SK-N-MC (cell line): ENCODE measurements at regions not wholly inside any gene's neighbourhood (a gene's known extent, or its start where the extent isn't known, plus 50 kb on each side); places are given as distances from the start of the nearest gene placed in this dataset.

ENCODE experiments used
- DNase-seq: peaks from one replicate; pipeline ENCODE4 v3.0.0-alpha.2; 2011; ENCODE audit warnings: low read depth, low spot score
- H3K27ac ChIP-seq: fragments of 200-600 bp; sonication (generic); 2 replicates; pipeline ENCODE4 v1.5.1; 2016; ENCODE audit warnings: mixed run types
- H3K36me3 ChIP-seq: fragments of 200-600 bp; sonication (generic); 2 replicates; pipeline ENCODE4 v1.6.1; 2017; ENCODE audit warnings: antibody characterized with exemption, low read length, mixed read lengths; ENCODE audit not compliant: insufficient read depth
- H3K4me3 ChIP-seq: fragments of 200-600 bp; sonication (generic); 2 replicates; pipeline ENCODE4 v1.5.1; 2016
- H3K9ac ChIP-seq: fragments of 200-600 bp; sonication (generic); 2 replicates; pipeline ENCODE4 v1.8.0; 2017; ENCODE audit warnings: mixed run types, mixed read lengths; ENCODE audit not compliant: insufficient read length
- H3K9me3 ChIP-seq: fragments of 200-600 bp; sonication (generic); 2 replicates; pipeline ENCODE4 v1.6.1; 2017; ENCODE audit warnings: low read depth, mild to moderate bottlenecking, antibody characterized with exemption, low read length, moderate library complexity, mixed read lengths
- EZH2 ChIP-seq: fragments of 200-600 bp; sonication (generic); IDR thresholded peaks from one replicate; pipeline ENCODE4 v1.6.1; 2017; ENCODE audit warnings: antibody characterized with exemption
- FOXP2 ChIP-seq: optimal IDR thresholded peaks from 2 replicates; pipeline ENCODE3; 2011; ENCODE audit warnings: mild to moderate bottlenecking, moderate library complexity; ENCODE audit not compliant: insufficient read depth; ENCODE audit errors: extremely low read length, control extremely low read depth
- POLR2AphosphoS5 ChIP-seq: IDR thresholded peaks from 2 replicates; pipeline ENCODE4 v1.6.1; 2012; ENCODE audit warnings: mild to moderate bottlenecking, low read depth, low read length, borderline replicate concordance

GRCh38 chr11:45535033-45535432, 130.4 kb downstream of the CHST1 start:
- Histone ChIP-seq H3K27ac (no peak overlapping the region), H3K4me3 (no peak overlapping the region), H3K9me3 (no peaks in the 10 kb centered on the region), H3K9ac (no peak overlapping the region), H3K36me3 (no peaks in the 10 kb centered on the region)
- no peak for DNase-seq
- TF ChIP-seq POLR2AphosphoS5: no peak
- TF ChIP-seq FOXP2: no peak
- no peak for TF ChIP-seq EZH2

DNA sequence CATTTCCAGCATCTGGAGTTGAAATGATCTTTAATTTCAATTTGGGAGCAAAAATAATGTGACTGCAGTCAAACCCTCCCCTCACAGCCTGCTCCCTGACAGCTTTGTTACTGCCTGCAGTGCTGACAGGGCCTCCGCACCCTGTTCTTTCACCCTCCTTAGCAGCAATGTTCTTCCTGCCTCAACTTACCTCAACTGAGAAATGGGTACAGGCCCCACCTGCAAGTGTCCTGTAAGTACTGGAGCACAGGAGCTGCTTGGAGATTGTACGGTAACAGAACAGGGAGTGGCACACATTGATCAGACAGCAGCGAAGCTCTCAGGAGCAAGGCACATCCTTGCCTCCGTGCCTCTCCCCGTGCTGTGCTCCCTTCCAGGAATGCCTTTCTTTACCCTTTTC, 131.3 kb downstream of the CHST1 start:
- TF ChIP-seq FOXP2: no peak
- TF ChIP-seq EZH2: no peak
- no peak for TF ChIP-seq POLR2AphosphoS5
- no peak overlapping the region for H3K9ac ChIP-seq
- H3K9me3 ChIP-seq: no peaks in the 10 kb centered on the region
- no peak overlapping the region for H3K4me3 ChIP-seq
- no peaks in the 10 kb centered on the region for H3K36me3 ChIP-seq
- H3K27ac ChIP-seq: no peak overlapping the region
- no peak for DNase-seq

GRCh38 chr11:45532546-45532945, 132.9 kb downstream of the CHST1 start:
- DNase-seq: no peak
- no peaks in the 10 kb centered on the region for H3K9me3 ChIP-seq
- TF ChIP-seq POLR2AphosphoS5 (no peak), FOXP2 (no peak), EZH2 (no peak)
- no peak overlapping the region for H3K4me3 ChIP-seq
- no peak overlapping the region for H3K9ac ChIP-seq
- H3K36me3 ChIP-seq: no peaks in the 10 kb centered on the region
- no peak overlapping the region for H3K27ac ChIP-seq

DNA sequence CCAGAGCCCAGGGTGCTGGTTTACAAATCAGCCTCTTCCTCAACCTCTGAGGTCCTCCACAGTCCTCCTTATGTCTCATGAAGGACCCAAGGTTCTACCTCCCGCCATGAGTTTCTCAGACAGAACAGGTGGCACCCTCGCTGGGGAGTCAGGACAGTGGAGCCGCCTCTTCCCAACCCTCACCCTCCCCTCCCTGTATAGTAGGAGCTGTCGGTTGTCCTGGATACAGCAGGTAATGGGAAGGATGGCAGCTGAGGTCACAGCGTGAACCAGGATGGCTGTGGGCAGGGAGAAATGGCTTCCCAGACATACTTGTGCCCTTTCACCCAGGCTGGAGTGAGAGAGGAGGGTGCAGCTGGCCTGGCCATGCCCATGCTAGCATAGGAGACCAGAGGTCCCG, 134.6 kb downstream of the CHST1 start:
- Histone ChIP-seq H3K9ac (no peak overlapping the region), H3K9me3 (no peaks in the 10 kb centered on the region), H3K36me3 (no peaks in the 10 kb centered on the region), H3K27ac (no peak overlapping the region), H3K4me3 (no peak overlapping the region)
- DNase-seq: no peak
- TF ChIP-seq FOXP2 (no peak), POLR2AphosphoS5 (no peak), EZH2 (no peak)

GRCh38 chr11:45530111-45530510, 135.3 kb downstream of the CHST1 start:
- Histone ChIP-seq H3K27ac (no peak overlapping the region), H3K4me3 (no peak overlapping the region), H3K9me3 (no peaks in the 10 kb centered on the region), H3K9ac (no peak overlapping the region), H3K36me3 (no peaks in the 10 kb centered on the region)
- no peak for DNase-seq
- no peak for TF ChIP-seq EZH2
- TF ChIP-seq FOXP2: no peak
- no peak for TF ChIP-seq POLR2AphosphoS5

DNA sequence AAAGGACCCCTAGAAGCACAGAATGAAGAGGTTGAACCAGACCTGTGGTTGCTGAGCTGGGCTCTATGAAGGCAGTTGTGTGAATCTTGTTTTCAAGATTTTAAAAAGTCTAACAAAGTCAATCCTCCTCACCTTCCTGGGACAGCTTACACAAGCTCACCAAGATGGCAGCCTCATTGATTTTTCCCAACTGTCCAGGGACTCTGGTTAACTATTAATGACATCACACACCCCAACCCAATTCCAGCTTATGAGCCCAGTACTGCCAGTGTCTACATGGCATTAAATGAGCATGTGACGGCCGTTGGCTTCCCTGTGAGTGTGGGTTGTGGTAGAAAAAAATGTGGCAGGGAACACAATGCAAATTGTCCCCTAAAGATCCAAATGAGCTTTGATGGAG, 137.0 kb downstream of the CHST1 start:
- Histone ChIP-seq H3K9ac (no peak overlapping the region), H3K36me3 (no peaks in the 10 kb centered on the region), H3K27ac (no peak overlapping the region), H3K9me3 (no peaks in the 10 kb centered on the region), H3K4me3 (no peak overlapping the region)
- TF ChIP-seq EZH2 (no peak), POLR2AphosphoS5 (no peak), FOXP2 (no peak)
- DNase-seq: no peak

DNA sequence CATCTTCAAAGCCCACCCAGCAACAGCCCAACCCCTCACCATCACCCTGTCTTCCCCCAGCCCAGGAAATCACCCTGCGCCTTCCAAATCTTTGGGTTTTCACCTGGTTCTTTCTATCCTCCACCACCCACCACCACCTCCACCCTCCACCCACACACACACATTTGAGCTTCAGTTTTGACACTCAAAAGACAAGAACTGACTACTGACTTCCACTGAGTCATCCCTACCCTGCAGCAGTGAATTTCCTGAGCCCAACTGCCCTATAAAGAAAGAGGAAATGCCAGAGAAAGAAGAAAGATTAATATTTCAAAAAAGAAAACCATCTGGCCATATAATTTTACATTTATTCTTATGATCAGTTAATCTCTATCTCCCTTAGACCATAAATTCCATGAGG, 137.5 kb downstream of the CHST1 start:
- H3K9me3 ChIP-seq: no peaks in the 10 kb centered on the region
- TF ChIP-seq FOXP2 (no peak), EZH2 (no peak), POLR2AphosphoS5 (no peak)
- H3K27ac ChIP-seq: no peak overlapping the region
- no peaks in the 10 kb centered on the region for H3K36me3 ChIP-seq
- DNase-seq: no peak
- H3K4me3 ChIP-seq: no peak overlapping the region
- no peak overlapping the region for H3K9ac ChIP-seq

- DNase-seq: no peak
- no peaks in the 10 kb centered on the region for H3K36me3 ChIP-seq
- H3K9ac ChIP-seq: no peak overlapping the region
- H3K27ac ChIP-seq: no peak overlapping the region
- no peak for TF ChIP-seq POLR2AphosphoS5
- no peak for TF ChIP-seq FOXP2
- TF ChIP-seq EZH2: no peak
- H3K9me3 ChIP-seq: no peaks in the 10 kb centered on the region
- H3K4me3 ChIP-seq: no peak overlapping the region
These were observed 140.0 kb downstream of the CHST1 start for GRCh38 chr11:45525393-45525792.

- no peaks in the 10 kb centered on the region for H3K9me3 ChIP-seq
- no peak for TF ChIP-seq POLR2AphosphoS5
- no peak for TF ChIP-seq EZH2
- no peak for TF ChIP-seq FOXP2
- no peak overlapping the region for H3K27ac ChIP-seq
- no peak overlapping the region for H3K9ac ChIP-seq
- no peak for DNase-seq
- H3K4me3 ChIP-seq: no peak overlapping the region
- H3K36me3 ChIP-seq: no peaks in the 10 kb centered on the region
These were observed 141.7 kb downstream of the CHST1 start for GRCh38 chr11:45523760-45524159.

GRCh38 chr11:45518833-45519535, 146.4 kb downstream of the CHST1 start:
- no peak for DNase-seq
- H3K27ac ChIP-seq: no peak overlapping the region

More at GRCh38 chr11:45518833-45519535, 146.4 kb downstream of the CHST1 start:
- no peaks in the 10 kb centered on the region for H3K9me3 ChIP-seq
- TF ChIP-seq EZH2 (no peak), POLR2AphosphoS5 (no peak), FOXP2 (no peak)
- H3K9ac ChIP-seq: no peak overlapping the region
- no peak overlapping the region for H3K4me3 ChIP-seq
- H3K36me3 ChIP-seq: no peaks in the 10 kb centered on the region
